ENCODE measurements at regions not wholly inside any gene's neighbourhood (a gene's known extent, or its start where the extent isn't known, plus 50 kb on each side); places are given as distances from the start of the nearest gene placed in this dataset.

DNA sequence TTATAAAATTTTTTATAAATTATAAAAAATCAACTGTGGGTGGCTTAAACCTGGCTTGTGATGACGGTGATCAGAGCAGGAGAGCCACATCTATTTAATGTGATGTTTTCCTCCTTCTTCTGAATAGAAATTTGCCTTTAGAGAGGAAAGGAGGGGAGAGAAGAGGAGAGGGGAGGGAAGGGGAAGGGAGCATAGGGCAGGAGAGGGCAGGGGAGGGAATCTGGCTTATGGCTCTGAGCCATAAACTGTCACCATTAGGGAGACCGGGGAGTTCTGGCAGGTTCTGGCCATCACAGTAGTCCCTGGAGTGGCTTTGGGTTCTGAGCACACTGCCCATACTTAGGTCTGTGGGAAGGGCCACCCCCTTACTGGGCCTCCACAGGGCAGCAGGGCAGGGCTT, 167.8 kb downstream of the ENGASE start:
- TF ChIP-seq, protein P1, sequence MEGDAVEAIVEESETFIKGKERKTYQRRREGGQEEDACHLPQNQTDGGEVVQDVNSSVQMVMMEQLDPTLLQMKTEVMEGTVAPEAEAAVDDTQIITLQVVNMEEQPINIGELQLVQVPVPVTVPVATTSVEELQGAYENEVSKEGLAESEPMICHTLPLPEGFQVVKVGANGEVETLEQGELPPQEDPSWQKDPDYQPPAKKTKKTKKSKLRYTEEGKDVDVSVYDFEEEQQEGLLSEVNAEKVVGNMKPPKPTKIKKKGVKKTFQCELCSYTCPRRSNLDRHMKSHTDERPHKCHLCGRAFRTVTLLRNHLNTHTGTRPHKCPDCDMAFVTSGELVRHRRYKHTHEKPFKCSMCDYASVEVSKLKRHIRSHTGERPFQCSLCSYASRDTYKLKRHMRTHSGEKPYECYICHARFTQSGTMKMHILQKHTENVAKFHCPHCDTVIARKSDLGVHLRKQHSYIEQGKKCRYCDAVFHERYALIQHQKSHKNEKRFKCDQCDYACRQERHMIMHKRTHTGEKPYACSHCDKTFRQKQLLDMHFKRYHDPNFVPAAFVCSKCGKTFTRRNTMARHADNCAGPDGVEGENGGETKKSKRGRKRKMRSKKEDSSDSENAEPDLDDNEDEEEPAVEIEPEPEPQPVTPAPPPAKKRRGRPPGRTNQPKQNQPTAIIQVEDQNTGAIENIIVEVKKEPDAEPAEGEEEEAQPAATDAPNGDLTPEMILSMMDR (IDR thresholded peaks at IDR 0.05): no peak
- TF ChIP-seq POLR2A (IDR thresholded peaks at IDR 0.05) (no peak), POLR2AphosphoS5 (IDR thresholded peaks at IDR 0.05) (no peak)

Measured in breast epithelium (tissue), 3 donors.